A549 (cell line): ENCODE measurements at regions not wholly inside any gene's neighbourhood (a gene's known extent, or its start where the extent isn't known, plus 50 kb on each side); places are given as distances from the start of the nearest gene placed in this dataset.

Experiments
- CTCF ChIP-seq: fragments of >200 bp; sonication (Bioruptor Twin); formaldehyde crosslinking; IDR thresholded peaks from 3 replicates; pipeline ENCODE4 v1.5.1; 2016
- ESRRA ChIP-seq: fragments of 150-350 bp; IDR thresholded peaks from 2 replicates; pipeline ENCODE4 v1.6.1; 2014; ENCODE audit warnings: mild to moderate bottlenecking, low read length, borderline replicate concordance
- HDAC2 ChIP-seq: fragments of 200-600 bp; sonication (generic); IDR thresholded peaks from 2 replicates; pipeline ENCODE4 v1.6.1; 2016
- HES2 ChIP-seq: fragments of >200 bp; sonication (Bioruptor Twin); formaldehyde crosslinking; IDR thresholded peaks from 2 replicates; pipeline ENCODE4 v1.6.1; 2016
- HMGXB4 ChIP-seq: fragments of 250-450 bp; sonication (Bioruptor Pico); IDR thresholded peaks from 2 replicates; pipeline ENCODE4 v1.5.0; 2021; ENCODE audit warnings: mild to moderate bottlenecking, moderate library complexity, borderline replicate concordance
- HOXA7 ChIP-seq: fragments of 250-450 bp; sonication (Bioruptor Pico); IDR thresholded peaks from 2 replicates; pipeline ENCODE4 v1.5.0; 2020; ENCODE audit warnings: mild to moderate bottlenecking, moderate library complexity
- POLR2A ChIP-seq: IDR thresholded peaks from 2 replicates; pipeline ENCODE4 v1.6.1; 2012; ENCODE audit warnings: mild to moderate bottlenecking, low read length
- RARB ChIP-seq: fragments of 250-450 bp; sonication (Bioruptor Pico); IDR thresholded peaks from 2 replicates; pipeline ENCODE4 v1.8.0; 2021; ENCODE audit warnings: mild to moderate bottlenecking, moderate library complexity
- REST ChIP-seq: fragments of 200-600 bp; sonication (generic); IDR thresholded peaks from 2 replicates; pipeline ENCODE4 v1.6.1; 2016; ENCODE audit warnings: antibody characterized with exemption, mild to moderate bottlenecking, moderate library complexity
- SMC3 ChIP-seq: fragments of >200 bp; sonication (Bioruptor Twin); formaldehyde crosslinking; IDR thresholded peaks from 3 replicates; pipeline ENCODE4 v1.6.1; 2018; ENCODE audit warnings: inconsistent platforms
- SREBF2 ChIP-seq: fragments of 450-650 bp; IDR thresholded peaks from 2 replicates; pipeline ENCODE4 v1.6.1; 2014; ENCODE audit warnings: mild to moderate bottlenecking, moderate library complexity
- USF2 ChIP-seq: fragments of 450-650 bp; IDR thresholded peaks from 2 replicates; pipeline ENCODE4 v1.6.1; 2014; ENCODE audit warnings: antibody characterized with exemption
- TF ChIP-seq, protein P1 (sequence below): fragments of 250-450 bp; sonication (Bioruptor Pico); IDR thresholded peaks from 2 replicates; pipeline ENCODE4 v1.5.0; 2020; ENCODE audit warnings: low read depth, mild to moderate bottlenecking, moderate library complexity
- TF ChIP-seq, protein P2 (sequence below): IDR thresholded peaks from 2 replicates; pipeline ENCODE4 v1.6.1; 2012

GRCh38 chr13:22270881-22271280 is 600.0 kb downstream of the FGF9 start:
- TF ChIP-seq HOXA7 (CRISPR knock-in tag) (no peak), POLR2A (no peak), CTCF (no peak), SREBF2 (no peak), HMGXB4 (CRISPR knock-in tag) (no peak), RARB (no peak), REST (no peak), HES2 (no peak), HDAC2 (no peak), SMC3 (no peak), ESRRA (no peak), USF2 (no peak)
- TF ChIP-seq, protein P1, sequence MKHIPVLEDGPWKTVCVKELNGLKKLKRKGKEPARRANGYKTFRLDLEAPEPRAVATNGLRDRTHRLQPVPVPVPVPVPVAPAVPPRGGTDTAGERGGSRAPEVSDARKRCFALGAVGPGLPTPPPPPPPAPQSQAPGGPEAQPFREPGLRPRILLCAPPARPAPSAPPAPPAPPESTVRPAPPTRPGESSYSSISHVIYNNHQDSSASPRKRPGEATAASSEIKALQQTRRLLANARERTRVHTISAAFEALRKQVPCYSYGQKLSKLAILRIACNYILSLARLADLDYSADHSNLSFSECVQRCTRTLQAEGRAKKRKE = no peak
- TF ChIP-seq, protein P2, sequence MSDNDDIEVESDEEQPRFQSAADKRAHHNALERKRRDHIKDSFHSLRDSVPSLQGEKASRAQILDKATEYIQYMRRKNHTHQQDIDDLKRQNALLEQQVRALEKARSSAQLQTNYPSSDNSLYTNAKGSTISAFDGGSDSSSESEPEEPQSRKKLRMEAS = no peak
